ENCODE measurements at regions not wholly inside any gene's neighbourhood (a gene's known extent, or its start where the extent isn't known, plus 50 kb on each side); places are given as distances from the start of the nearest gene placed in this dataset.

DNA sequence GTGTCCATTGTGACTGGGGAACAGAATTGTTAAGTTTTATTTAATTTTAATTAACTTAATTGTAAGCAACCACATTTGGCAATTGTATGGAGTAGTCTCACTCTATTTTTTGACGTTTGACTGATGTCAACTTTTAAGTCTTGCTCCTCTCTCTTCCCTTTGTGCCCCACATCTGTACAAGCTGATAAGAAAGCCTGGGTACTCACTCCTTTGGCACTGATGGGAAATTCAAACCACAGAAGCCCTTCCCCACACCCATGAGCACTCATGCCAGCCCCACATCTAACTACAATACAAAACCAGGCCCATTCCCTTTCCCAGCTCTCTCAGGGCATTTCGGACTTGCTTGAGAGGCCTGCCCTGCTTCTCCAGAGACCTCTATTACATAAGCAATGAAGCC, 451.5 kb upstream of the KIF2A start:
- H3K4me3 ChIP-seq (ENCODE audit: low read depth, low read length), result no peak overlapping the region
- TF ChIP-seq, protein P1, sequence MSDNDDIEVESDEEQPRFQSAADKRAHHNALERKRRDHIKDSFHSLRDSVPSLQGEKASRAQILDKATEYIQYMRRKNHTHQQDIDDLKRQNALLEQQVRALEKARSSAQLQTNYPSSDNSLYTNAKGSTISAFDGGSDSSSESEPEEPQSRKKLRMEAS (IDR thresholded peaks at IDR 0.05; ENCODE audit: low read depth, low read length), result no peak
- TF ChIP-seq POLR2A (IDR thresholded peaks at IDR 0.05; ENCODE audit: extremely low read depth, insufficient read length) (no peak), MYC (IDR thresholded peaks at IDR 0.05; ENCODE audit: low read depth, low read length) (no peak)
- TF ChIP-seq, protein P2, sequence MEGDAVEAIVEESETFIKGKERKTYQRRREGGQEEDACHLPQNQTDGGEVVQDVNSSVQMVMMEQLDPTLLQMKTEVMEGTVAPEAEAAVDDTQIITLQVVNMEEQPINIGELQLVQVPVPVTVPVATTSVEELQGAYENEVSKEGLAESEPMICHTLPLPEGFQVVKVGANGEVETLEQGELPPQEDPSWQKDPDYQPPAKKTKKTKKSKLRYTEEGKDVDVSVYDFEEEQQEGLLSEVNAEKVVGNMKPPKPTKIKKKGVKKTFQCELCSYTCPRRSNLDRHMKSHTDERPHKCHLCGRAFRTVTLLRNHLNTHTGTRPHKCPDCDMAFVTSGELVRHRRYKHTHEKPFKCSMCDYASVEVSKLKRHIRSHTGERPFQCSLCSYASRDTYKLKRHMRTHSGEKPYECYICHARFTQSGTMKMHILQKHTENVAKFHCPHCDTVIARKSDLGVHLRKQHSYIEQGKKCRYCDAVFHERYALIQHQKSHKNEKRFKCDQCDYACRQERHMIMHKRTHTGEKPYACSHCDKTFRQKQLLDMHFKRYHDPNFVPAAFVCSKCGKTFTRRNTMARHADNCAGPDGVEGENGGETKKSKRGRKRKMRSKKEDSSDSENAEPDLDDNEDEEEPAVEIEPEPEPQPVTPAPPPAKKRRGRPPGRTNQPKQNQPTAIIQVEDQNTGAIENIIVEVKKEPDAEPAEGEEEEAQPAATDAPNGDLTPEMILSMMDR (IDR thresholded peaks at IDR 0.05; ENCODE audit: low read depth, low read length), result no peak
- no peak for DNase-seq (ENCODE audit: low read depth)

DNA sequence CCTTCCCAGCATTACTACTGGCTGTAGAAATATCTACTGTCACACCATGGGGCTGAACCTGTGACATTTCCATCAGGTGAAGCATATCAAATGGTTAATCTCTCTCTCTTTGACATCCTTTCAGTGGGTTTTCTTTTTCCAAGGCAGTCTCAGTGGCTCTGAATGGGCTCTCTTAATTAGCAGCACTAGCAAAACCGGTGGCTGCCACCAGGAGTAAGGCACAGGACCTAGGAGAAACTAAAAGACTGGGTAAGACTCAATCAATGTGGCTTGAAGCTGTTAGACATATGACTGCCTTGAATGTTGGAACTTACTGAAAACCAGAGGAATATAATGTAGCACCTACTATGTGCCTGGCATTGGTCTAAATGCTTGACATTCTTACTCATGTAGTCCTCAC, 445.0 kb upstream of the KIF2A start:
- TF ChIP-seq, protein P1 (IDR thresholded peaks at IDR 0.05; ENCODE audit: low read depth, low read length), result no peak
- no peak for TF ChIP-seq MYC (IDR thresholded peaks at IDR 0.05; ENCODE audit: low read depth, low read length)
- TF ChIP-seq, protein P2 (IDR thresholded peaks at IDR 0.05; ENCODE audit: low read depth, low read length), result no peak
- TF ChIP-seq POLR2A (IDR thresholded peaks at IDR 0.05; ENCODE audit: extremely low read depth, insufficient read length), result no peak
- DNase-seq (ENCODE audit: low read depth), result no peak
- H3K4me3 ChIP-seq (ENCODE audit: low read depth, low read length), result no peak overlapping the region

DNA sequence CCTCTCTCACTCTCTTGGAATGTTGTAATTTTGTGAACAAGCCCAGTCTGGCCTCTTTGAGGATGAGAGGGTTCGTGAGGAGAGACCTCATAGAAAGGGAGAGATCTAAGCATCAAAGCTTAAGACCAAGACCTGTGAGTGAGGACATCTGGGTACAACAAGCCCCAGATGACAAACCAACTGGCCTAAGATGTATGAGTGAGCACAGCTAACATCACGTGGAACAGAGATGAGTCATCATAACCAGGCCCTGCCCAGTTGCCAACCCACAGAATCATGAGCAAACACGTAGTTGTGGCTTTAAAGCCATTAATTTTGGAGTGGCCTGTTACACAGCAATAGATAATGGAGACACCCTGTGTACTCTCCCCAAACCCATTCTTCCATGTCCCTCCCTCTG, 439.1 kb upstream of the KIF2A start:
- H3K4me3 ChIP-seq (ENCODE audit: low read depth, low read length), result no peak overlapping the region
- DNase-seq (ENCODE audit: low read depth), result peak; percentile 60
- TF ChIP-seq MYC (IDR thresholded peaks at IDR 0.05; ENCODE audit: low read depth, low read length) (no peak), POLR2A (IDR thresholded peaks at IDR 0.05; ENCODE audit: extremely low read depth, insufficient read length) (no peak)
- TF ChIP-seq, protein P1 (IDR thresholded peaks at IDR 0.05; ENCODE audit: low read depth, low read length), result no peak
- TF ChIP-seq, protein P2 (IDR thresholded peaks at IDR 0.05; ENCODE audit: low read depth, low read length), result no peak

DNA sequence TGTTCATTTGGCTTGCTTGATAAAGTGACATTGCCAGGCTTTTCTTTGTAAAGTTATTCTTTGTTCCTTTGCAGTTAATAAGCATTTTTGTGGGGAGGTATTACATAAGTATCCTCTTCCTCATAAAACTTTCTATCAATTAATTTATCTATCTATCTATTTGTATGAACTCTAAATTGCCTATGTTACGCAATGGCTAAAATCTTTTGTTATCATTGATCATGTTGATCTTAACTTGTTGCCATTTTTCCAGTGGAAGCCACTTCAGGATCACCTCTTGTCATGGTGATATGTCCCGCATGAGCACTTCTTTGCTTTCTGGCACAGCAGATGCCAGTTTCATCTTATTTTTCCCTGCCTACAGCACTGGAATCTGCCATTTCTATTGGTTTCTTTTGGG, 436.7 kb upstream of the KIF2A start:
- no peak for DNase-seq (ENCODE audit: low read depth)
- no peak overlapping the region for H3K4me3 ChIP-seq (ENCODE audit: low read depth, low read length)
- TF ChIP-seq MYC (IDR thresholded peaks at IDR 0.05; ENCODE audit: low read depth, low read length) (no peak), POLR2A (IDR thresholded peaks at IDR 0.05; ENCODE audit: extremely low read depth, insufficient read length) (no peak)
- TF ChIP-seq, protein P2 (IDR thresholded peaks at IDR 0.05; ENCODE audit: low read depth, low read length), result no peak
- TF ChIP-seq, protein P1 (IDR thresholded peaks at IDR 0.05; ENCODE audit: low read depth, low read length), result no peak

DNA sequence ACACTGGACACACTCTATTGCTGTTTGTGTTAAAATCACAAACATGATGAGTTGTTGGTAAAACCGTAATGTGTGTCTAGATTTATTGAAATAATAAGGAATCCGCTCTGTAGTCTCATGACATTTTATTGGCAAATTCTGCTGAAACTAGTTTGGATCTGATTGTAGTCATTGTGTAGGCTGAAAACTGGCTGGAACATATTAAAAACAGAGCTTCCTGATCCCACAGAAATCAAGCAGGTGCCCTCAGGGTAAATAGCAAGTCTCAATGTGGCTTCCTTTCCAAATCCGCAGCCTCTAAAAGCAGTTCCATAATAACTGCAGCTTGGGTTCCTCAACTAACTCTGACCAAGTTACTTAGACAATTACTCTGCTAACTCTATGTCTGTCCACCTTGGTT, 427.5 kb upstream of the KIF2A start:
- H3K4me3 ChIP-seq (ENCODE audit: low read depth, low read length), result no peak overlapping the region
- no peak for DNase-seq (ENCODE audit: low read depth)
- no peak for TF ChIP-seq MYC (IDR thresholded peaks at IDR 0.05; ENCODE audit: low read depth, low read length)
- TF ChIP-seq, protein P1 (IDR thresholded peaks at IDR 0.05; ENCODE audit: low read depth, low read length), result no peak
- TF ChIP-seq, protein P2 (IDR thresholded peaks at IDR 0.05; ENCODE audit: low read depth, low read length), result no peak
- no peak for TF ChIP-seq POLR2A (IDR thresholded peaks at IDR 0.05; ENCODE audit: extremely low read depth, insufficient read length)

Measured in NB4 (cell line).